ENCODE measurements at regions not wholly inside any gene's neighbourhood (a gene's known extent, or its start where the extent isn't known, plus 50 kb on each side); places are given as distances from the start of the nearest gene placed in this dataset.

- TF ChIP-seq CTCF (IDR thresholded peaks at IDR 0.05) = no peak
- Mint-ChIP-seq H3K27ac (no peak overlapping the region), H3K27me3 (ENCODE audit: low read depth in 3 of 3) (peaks cover 0 to 1% (median 0%) of the 10 kb centered on the region in 3 donors), H3K36me3 (no peaks in the 10 kb centered on the region), H3K4me3 (no peak overlapping the region), H3K9me3 (peaks cover 0 to 12% (median 4%) of the 10 kb centered on the region in 7 donors), H3K4me1 (no peaks in the 10 kb centered on the region)
- no peak overlapping the region for H3K4me2 ChIP-seq (replicated peaks; ENCODE audit: extremely low read depth, low read length, poor library complexity, severe bottlenecking)
- H4K20me1 ChIP-seq (ENCODE audit: insufficient read depth, low read length) = no peaks in the 10 kb centered on the region
- no peak overlapping the region for H3K4me3 ChIP-seq (replicated peaks in 1 of 3; ENCODE audit: low read depth in 2 of 3, low read length in 3 of 3)
- no peaks in the 10 kb centered on the region for H3K27me3 ChIP-seq (ENCODE audit: control insufficient read depth in 2 of 2, insufficient read depth in 2 of 2, low read length in 2 of 2)
- no peaks in the 10 kb centered on the region for H3K4me1 ChIP-seq (ENCODE audit: control insufficient read depth in 1 of 2, insufficient read depth in 2 of 2, low read length in 2 of 2)
- no peak overlapping the region for H3K27ac ChIP-seq (ENCODE audit: low read depth in 1 of 2, low read length in 2 of 2)
- DNase-seq = no peak
- H2AFZ ChIP-seq (ENCODE audit: insufficient read depth, low read depth, low read length, poor library complexity, severe bottlenecking) = no peak overlapping the region
- no peaks in the 10 kb centered on the region for H3K9me3 ChIP-seq (replicated peaks in 1 of 2; ENCODE audit: control insufficient read depth in 1 of 2, insufficient read depth in 1 of 2, low read length in 2 of 2)
- intact Hi-C loops (cut with micrococcal nuclease) = no loop called here
- H3K79me2 ChIP-seq (ENCODE audit: insufficient read depth, low read length) = no peaks in the 10 kb centered on the region
- H3K9ac ChIP-seq (ENCODE audit: insufficient read depth, low read length, poor library complexity, severe bottlenecking) = no peak overlapping the region
- H3K36me3 ChIP-seq (replicated peaks in 1 of 2; ENCODE audit: control insufficient read depth in 1 of 2, insufficient read depth in 2 of 2, low read length in 2 of 2) = no peaks in the 10 kb centered on the region
- no CpG with 5 or more reads among the region's 1 CpG for WGBS (ENCODE audit: insufficient coverage)
Observed at GRCh38 chr14:81890020-81890419, 356.4 kb upstream of the SEL1L start.

- no peak for DNase-seq
- no peak overlapping the region for H3K4me2 ChIP-seq (replicated peaks; ENCODE audit: extremely low read depth, low read length, poor library complexity, severe bottlenecking)
- H3K9ac ChIP-seq (ENCODE audit: insufficient read depth, low read length, poor library complexity, severe bottlenecking) = no peak overlapping the region
- intact Hi-C loops (cut with micrococcal nuclease) = no loop called here
- H3K4me1 ChIP-seq (ENCODE audit: control insufficient read depth in 1 of 2, insufficient read depth in 2 of 2, low read length in 2 of 2) = no peaks in the 10 kb centered on the region
- peaks cover 14 to 16% of the 10 kb centered on the region in 2 donors for H3K9me3 ChIP-seq (replicated peaks in 1 of 2; ENCODE audit: control insufficient read depth in 1 of 2, insufficient read depth in 1 of 2, low read length in 2 of 2)
- no peaks in the 10 kb centered on the region for H3K27me3 Mint-ChIP-seq (ENCODE audit: low read depth in 3 of 3)
- peaks cover 7 to 27% (median 16%) of the 10 kb centered on the region in 7 donors for H3K9me3 Mint-ChIP-seq
- no peak overlapping the region for H3K4me3 Mint-ChIP-seq
- no peak for TF ChIP-seq CTCF (IDR thresholded peaks at IDR 0.05)
- H2AFZ ChIP-seq (ENCODE audit: insufficient read depth, low read depth, low read length, poor library complexity, severe bottlenecking) = no peak overlapping the region
- H3K27ac Mint-ChIP-seq = no peak overlapping the region
- 86% methylated on average over 5 of the region's 5 CpGs for WGBS (ENCODE audit: insufficient coverage)
- no peaks in the 10 kb centered on the region for H3K36me3 Mint-ChIP-seq
- H4K20me1 ChIP-seq (ENCODE audit: insufficient read depth, low read length) = no peaks in the 10 kb centered on the region
- no peak overlapping the region for H3K27ac ChIP-seq (ENCODE audit: low read depth in 1 of 2, low read length in 2 of 2)
- no peaks in the 10 kb centered on the region for H3K79me2 ChIP-seq (ENCODE audit: insufficient read depth, low read length)
- H3K4me3 ChIP-seq (replicated peaks in 1 of 3; ENCODE audit: low read depth in 2 of 3, low read length in 3 of 3) = no peak overlapping the region
- H3K4me1 Mint-ChIP-seq = no peaks in the 10 kb centered on the region
- no peaks in the 10 kb centered on the region for H3K36me3 ChIP-seq (replicated peaks in 1 of 2; ENCODE audit: control insufficient read depth in 1 of 2, insufficient read depth in 2 of 2, low read length in 2 of 2)
- no peaks in the 10 kb centered on the region for H3K27me3 ChIP-seq (ENCODE audit: control insufficient read depth in 2 of 2, insufficient read depth in 2 of 2, low read length in 2 of 2)
Observed at GRCh38 chr14:81903477-81903876, 369.8 kb upstream of the SEL1L start.

Measured in CD14-positive monocyte (primary cell).